ENCODE measurements at regions not wholly inside any gene's neighbourhood (a gene's known extent, or its start where the extent isn't known, plus 50 kb on each side); places are given as distances from the start of the nearest gene placed in this dataset.

GRCh38 chr13:63684822-63685221 lies 2269.2 kb upstream of the PCDH20 start:
- TF ChIP-seq CTCF (IDR thresholded peaks at IDR 0.05) (no peak), POLR2A (IDR thresholded peaks at IDR 0.05) (no peak)
